Gastroesophageal sphincter (tissue), 4 donors: ENCODE measurements at regions not wholly inside any gene's neighbourhood (a gene's known extent, or its start where the extent isn't known, plus 50 kb on each side); places are given as distances from the start of the nearest gene placed in this dataset.

Experiments used
- ATAC-seq: fragments of 150-250 bp; one replicate; pipeline ENCODE4 v1.9.1; 2016; ENCODE audit warnings: mild to moderate bottlenecking, moderate library complexity
- H3K27ac ChIP-seq, 4 donors: fragments of 200-600 bp; sonication (generic) in 3 of 4; 1 replicate in 3 of 4; 2 replicates in 1 of 4; pipeline ENCODE4 v1.5.1; 2016 to 2019
- H3K27me3 ChIP-seq: fragments of 200-600 bp; sonication (generic); one replicate; pipeline ENCODE4 v1.5.1; 2019
- H3K36me3 ChIP-seq, 2 donors: fragments of 200-600 bp; sonication (generic); one replicate each; pipeline ENCODE4 v1.5.1; 2019; ENCODE audit warnings: control low read depth in 1 of 2
- H3K4me1 ChIP-seq, 3 donors: fragments of 200-600 bp; sonication (generic); 1 replicate in 2 of 3; 2 replicates in 1 of 3; pipeline ENCODE4 v1.5.1; 2016 to 2019; ENCODE audit warnings: control low read depth in 2 of 3
- H3K4me3 ChIP-seq, 2 donors: fragments of 200-600 bp; sonication (generic); one replicate each; pipeline ENCODE4 v1.5.1; 2019; ENCODE audit warnings: mild to moderate bottlenecking in 1 of 2, moderate library complexity in 1 of 2
- H3K9me3 ChIP-seq, 3 donors: fragments of 200-600 bp; sonication (generic); one replicate each; pipeline ENCODE4 v1.5.1; 2017 to 2019; ENCODE audit warnings: control low read depth in 2 of 3
- CTCF ChIP-seq, 4 experiments: fragments of 200-600 bp in 2 of 4; fragments of 450-650 bp in 2 of 4; sonication (generic) in 1 of 4; IDR thresholded peaks; one replicate each; pipeline ENCODE4 v1.5.1; 2017 to 2019; ENCODE audit warnings: antibody characterized with exemption in 4 of 4, mild to moderate bottlenecking in 2 of 4, moderate library complexity in 2 of 4
- EP300 ChIP-seq: sonication (generic); formaldehyde crosslinking; IDR thresholded peaks from one replicate; pipeline ENCODE4 v1.6.1; 2017; ENCODE audit warnings: antibody characterized with exemption, mild to moderate bottlenecking
- POLR2A ChIP-seq, 2 donors: fragments of 450-650 bp; IDR thresholded peaks; one replicate each; pipeline ENCODE4 v1.6.1; 2017; ENCODE audit warnings: antibody characterized with exemption in 2 of 2, mild to moderate bottlenecking in 2 of 2, moderate library complexity in 1 of 2
- POLR2AphosphoS5 ChIP-seq: sonication (generic); formaldehyde crosslinking; IDR thresholded peaks from one replicate; pipeline ENCODE4 v1.6.1; 2017; ENCODE audit warnings: antibody characterized with exemption
- WGBS, 2 donors: methylation state at CpG; one replicate each; pipeline ENCODE4 v1.1.5; 2018; ENCODE audit warnings: low coverage in 1 of 2; 5-methylcytosine and 5-hydroxymethylcytosine counted together

- no peaks in the 10 kb centered on the region for H3K4me1 ChIP-seq
- H3K36me3 ChIP-seq, result no peaks in the 10 kb centered on the region
- TF ChIP-seq POLR2A (IDR thresholded peaks at IDR 0.05) (no peak), CTCF (IDR thresholded peaks at IDR 0.05) (no peak), EP300 (no peak), POLR2AphosphoS5 (no peak)
- no peak for ATAC-seq
- no peak overlapping the region for H3K27ac ChIP-seq
- no peaks in the 10 kb centered on the region for H3K27me3 ChIP-seq
- WGBS, 2 donors, result 48 to 75% methylated on average over 4 to 6 of the region's 10 CpGs
- no peaks in the 10 kb centered on the region for H3K9me3 ChIP-seq
- no peak overlapping the region for H3K4me3 ChIP-seq
Observed at GRCh38 chr10:126842836-126843235, 62.4 kb upstream of the DOCK1 start.

- no peak for ATAC-seq
- Histone ChIP-seq H3K9me3 (no peaks in the 10 kb centered on the region), H3K27ac (no peak overlapping the region), H3K4me1 (no peaks in the 10 kb centered on the region), H3K27me3 (no peaks in the 10 kb centered on the region), H3K4me3 (no peak overlapping the region), H3K36me3 (no peaks in the 10 kb centered on the region)
- TF ChIP-seq CTCF (IDR thresholded peaks at IDR 0.05) (no peak), EP300 (no peak), POLR2AphosphoS5 (no peak), POLR2A (IDR thresholded peaks at IDR 0.05) (no peak)
- WGBS, 2 donors, result 80 to 96% methylated on average over 4 to 5 of the region's 8 CpGs
Observed at GRCh38 chr10:126843299-126843934, 61.8 kb upstream of the DOCK1 start.

GRCh38 chr10:126844406-126844805 is 60.8 kb upstream of the DOCK1 start:
- 7 to 51% methylated on average over 2 to 6 of the region's 6 CpGs for WGBS, 2 donors
- Histone ChIP-seq H3K4me3 (no peak overlapping the region), H3K9me3 (no peaks in the 10 kb centered on the region), H3K36me3 (no peaks in the 10 kb centered on the region), H3K4me1 (no peaks in the 10 kb centered on the region), H3K27me3 (no peaks in the 10 kb centered on the region), H3K27ac (no peak overlapping the region)
- TF ChIP-seq CTCF (IDR thresholded peaks at IDR 0.05), result no peak
- no peak for TF ChIP-seq POLR2AphosphoS5
- no peak for TF ChIP-seq POLR2A (IDR thresholded peaks at IDR 0.05)
- no peak for TF ChIP-seq EP300
- no peak for ATAC-seq

GRCh38 chr10:126846469-126846868 is 58.8 kb upstream of the DOCK1 start:
- TF ChIP-seq POLR2AphosphoS5 (no peak), EP300 (no peak), POLR2A (IDR thresholded peaks at IDR 0.05) (no peak), CTCF (IDR thresholded peaks at IDR 0.05) (no peak)
- 87 to 100% methylated on average over 2 to 3 of the region's 9 CpGs for WGBS, 2 donors
- Histone ChIP-seq H3K9me3 (no peaks in the 10 kb centered on the region), H3K27ac (no peak overlapping the region), H3K27me3 (no peaks in the 10 kb centered on the region), H3K36me3 (no peaks in the 10 kb centered on the region), H3K4me3 (no peak overlapping the region), H3K4me1 (no peaks in the 10 kb centered on the region)
- ATAC-seq, result no peak

GRCh38 chr10:126846959-126847358 is 58.3 kb upstream of the DOCK1 start:
- Histone ChIP-seq H3K27me3 (no peaks in the 10 kb centered on the region), H3K36me3 (no peaks in the 10 kb centered on the region), H3K9me3 (no peaks in the 10 kb centered on the region), H3K4me3 (no peak overlapping the region), H3K27ac (no peak overlapping the region), H3K4me1 (no peaks in the 10 kb centered on the region)
- no peak for TF ChIP-seq POLR2AphosphoS5
- no peak for TF ChIP-seq EP300
- no peak for TF ChIP-seq CTCF (IDR thresholded peaks at IDR 0.05)
- no peak for TF ChIP-seq POLR2A (IDR thresholded peaks at IDR 0.05)
- no peak for ATAC-seq
- WGBS, 2 donors, result 83 to 100% methylated on average over 1 to 2 of the region's 2 CpGs
